Adrenal gland (tissue), 5 donors: ENCODE measurements at regions not wholly inside any gene's neighbourhood (a gene's known extent, or its start where the extent isn't known, plus 50 kb on each side); places are given as distances from the start of the nearest gene placed in this dataset.

Experiments
- POLR2A ChIP-seq, 2 donors: fragments of 450-650 bp; IDR thresholded peaks; one replicate each; pipeline ENCODE4 v1.6.1; 2017; ENCODE audit warnings: antibody characterized with exemption in 2 of 2, mild to moderate bottlenecking in 2 of 2, moderate library complexity in 1 of 2
- TF ChIP-seq, protein P1 (sequence below), 6 experiments: fragments of 450-650 bp in 4 of 6; fragments of 200-600 bp in 2 of 6; sonication (generic) in 1 of 6; IDR thresholded peaks; 1 replicate in 5 of 6; 2 replicates in 1 of 6; pipeline versions ENCODE4 v1.5.1 to v1.8.0; 2016 to 2021; ENCODE audit warnings: antibody characterized with exemption in 6 of 6, mild to moderate bottlenecking in 2 of 6, moderate library complexity in 1 of 6
- donor health status: DM: no; HTN: no; CAD: no.

DNA sequence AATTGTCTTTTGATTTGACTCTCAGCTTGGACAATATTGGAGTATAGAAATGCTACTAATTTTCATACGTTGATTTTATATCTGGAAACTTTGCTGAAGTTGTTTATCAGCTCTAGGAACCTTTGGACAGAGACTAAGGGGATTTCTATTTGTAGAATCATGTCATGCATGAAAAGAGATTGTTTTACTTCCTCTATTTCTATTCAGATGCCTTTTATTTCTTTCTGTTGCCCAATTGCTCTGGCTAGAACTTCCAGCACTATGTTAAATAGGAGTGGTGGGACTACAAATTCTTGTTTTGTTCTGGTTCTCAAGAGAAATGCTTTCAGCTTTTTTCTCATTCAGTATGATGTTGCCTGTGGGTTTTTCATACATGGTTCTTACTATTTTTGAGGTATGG is 112.8 kb upstream of the CDH12 start:
- TF ChIP-seq, protein P1, sequence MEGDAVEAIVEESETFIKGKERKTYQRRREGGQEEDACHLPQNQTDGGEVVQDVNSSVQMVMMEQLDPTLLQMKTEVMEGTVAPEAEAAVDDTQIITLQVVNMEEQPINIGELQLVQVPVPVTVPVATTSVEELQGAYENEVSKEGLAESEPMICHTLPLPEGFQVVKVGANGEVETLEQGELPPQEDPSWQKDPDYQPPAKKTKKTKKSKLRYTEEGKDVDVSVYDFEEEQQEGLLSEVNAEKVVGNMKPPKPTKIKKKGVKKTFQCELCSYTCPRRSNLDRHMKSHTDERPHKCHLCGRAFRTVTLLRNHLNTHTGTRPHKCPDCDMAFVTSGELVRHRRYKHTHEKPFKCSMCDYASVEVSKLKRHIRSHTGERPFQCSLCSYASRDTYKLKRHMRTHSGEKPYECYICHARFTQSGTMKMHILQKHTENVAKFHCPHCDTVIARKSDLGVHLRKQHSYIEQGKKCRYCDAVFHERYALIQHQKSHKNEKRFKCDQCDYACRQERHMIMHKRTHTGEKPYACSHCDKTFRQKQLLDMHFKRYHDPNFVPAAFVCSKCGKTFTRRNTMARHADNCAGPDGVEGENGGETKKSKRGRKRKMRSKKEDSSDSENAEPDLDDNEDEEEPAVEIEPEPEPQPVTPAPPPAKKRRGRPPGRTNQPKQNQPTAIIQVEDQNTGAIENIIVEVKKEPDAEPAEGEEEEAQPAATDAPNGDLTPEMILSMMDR (IDR thresholded peaks at IDR 0.05), result no peak
- no peak for TF ChIP-seq POLR2A (IDR thresholded peaks at IDR 0.05)
